NAMALWA (cell line): ENCODE measurements at regions not wholly inside any gene's neighbourhood (a gene's known extent, or its start where the extent isn't known, plus 50 kb on each side); places are given as distances from the start of the nearest gene placed in this dataset.

Experiments
- DNase-seq: peaks from one replicate; pipeline ENCODE4 v3.0.0-alpha.2; 2015; ENCODE audit warnings: low spot score

- no peak for DNase-seq
Measured at GRCh38 chr11:33557201-33557600, 143.4 kb downstream of the C11orf91 start.

- no peak for DNase-seq
Measured at GRCh38 chr11:33554219-33554618, 146.4 kb downstream of the C11orf91 start.

DNA sequence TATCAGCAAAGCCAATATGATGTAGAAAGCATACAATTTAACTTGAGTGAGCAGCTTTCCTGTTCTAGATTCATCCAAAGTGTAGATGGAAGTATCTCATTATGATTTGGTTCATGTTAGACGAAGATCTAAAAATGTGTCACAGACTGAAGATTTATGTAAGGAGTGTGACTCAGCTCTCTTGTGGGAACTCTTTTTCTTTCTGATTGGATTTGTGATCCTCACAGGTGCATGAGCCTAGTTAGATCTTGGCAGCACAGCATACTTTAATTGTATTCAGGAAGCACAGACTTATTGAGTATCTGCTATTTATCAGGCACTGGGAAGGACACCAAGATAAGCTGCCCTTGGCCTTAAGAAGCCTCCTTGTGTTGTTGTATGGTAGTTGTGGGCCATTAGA is 147.1 kb downstream of the C11orf91 start:
- DNase-seq, result no peak

GRCh38 chr11:33552756-33553155 is 147.9 kb downstream of the C11orf91 start:
- no peak for DNase-seq

- no peak for DNase-seq
Measured at GRCh38 chr11:33551051-33551450, 149.6 kb downstream of the C11orf91 start.

- no peak for DNase-seq
Measured at GRCh38 chr11:33549483-33549882, 151.1 kb downstream of the C11orf91 start.

- no peak for DNase-seq
Measured at GRCh38 chr11:33545931-33546330, 154.7 kb downstream of the C11orf91 start.

GRCh38 chr11:33544593-33545373 is 155.8 kb downstream of the C11orf91 start:
- DNase-seq, result no peak

- DNase-seq, result no peak
Measured at GRCh38 chr11:33543823-33544222, 156.8 kb downstream of the C11orf91 start.

DNA sequence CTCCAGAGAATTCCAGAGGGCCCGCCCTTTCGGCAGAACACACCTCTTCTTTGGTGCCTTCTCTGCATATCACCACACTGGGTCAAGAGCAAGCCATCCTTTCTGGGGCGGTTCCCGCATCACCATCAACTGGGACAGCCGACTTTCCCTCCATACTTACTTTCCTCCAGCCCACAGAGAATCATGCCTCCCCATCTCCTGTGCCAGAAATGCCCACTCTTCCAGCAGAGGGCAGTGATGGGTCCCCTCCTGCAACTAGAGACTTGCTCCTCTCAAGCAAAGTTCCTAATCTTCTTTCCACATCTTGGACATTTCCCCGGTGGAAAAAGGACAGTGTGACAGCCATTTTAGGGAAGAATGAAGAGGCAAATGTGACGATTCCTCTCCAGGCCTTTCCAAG is 157.7 kb downstream of the C11orf91 start:
- peak; percentile 56 for DNase-seq

DNA sequence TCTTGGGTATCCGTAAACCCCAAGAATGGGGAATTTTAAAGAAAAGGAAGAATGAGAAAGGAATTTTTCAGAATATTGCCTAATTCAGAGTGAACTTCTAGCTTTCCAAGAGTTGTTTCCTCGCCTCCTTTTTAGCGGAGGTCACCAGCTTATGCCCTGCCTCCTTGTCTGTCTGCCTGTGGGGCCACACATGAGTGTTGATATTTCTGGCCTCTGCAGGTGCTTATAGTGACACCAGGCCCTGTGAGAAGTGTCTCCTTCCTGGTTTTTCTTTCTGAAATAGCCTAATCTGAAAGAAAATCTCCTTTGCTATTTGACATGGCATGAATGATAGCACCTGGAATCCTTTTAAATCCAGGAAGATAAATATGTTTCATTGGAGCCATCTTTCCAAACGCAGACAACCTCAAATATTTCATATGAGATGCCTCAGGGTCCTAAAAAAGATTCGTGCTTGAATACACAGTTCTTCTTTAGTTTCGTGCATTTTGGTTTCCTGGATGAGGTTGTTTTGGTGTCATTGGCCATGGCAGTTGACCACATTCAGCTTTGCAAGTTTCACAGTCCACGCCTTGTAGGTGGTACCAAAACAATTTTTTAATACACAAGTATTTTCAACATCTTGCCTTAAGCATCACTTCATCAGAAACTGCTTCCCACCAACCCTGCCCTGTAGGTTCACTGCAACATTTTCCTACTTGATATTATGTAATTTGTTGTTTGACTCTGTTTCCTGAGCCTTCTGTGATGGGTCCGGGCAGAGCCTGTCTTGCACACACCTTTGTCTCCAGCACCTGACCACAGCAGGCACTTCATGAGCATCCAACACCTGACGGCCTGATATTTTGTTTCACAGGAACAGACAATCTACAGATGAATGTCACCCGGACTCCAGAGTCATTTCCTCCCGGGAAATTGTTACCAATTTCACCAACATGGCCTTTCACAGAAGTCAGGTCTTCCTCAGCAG is 159.4 kb downstream of the C11orf91 start:
- no peak for DNase-seq

GRCh38 chr11:33540427-33540826 is 160.2 kb downstream of the C11orf91 start:
- no peak for DNase-seq

DNA sequence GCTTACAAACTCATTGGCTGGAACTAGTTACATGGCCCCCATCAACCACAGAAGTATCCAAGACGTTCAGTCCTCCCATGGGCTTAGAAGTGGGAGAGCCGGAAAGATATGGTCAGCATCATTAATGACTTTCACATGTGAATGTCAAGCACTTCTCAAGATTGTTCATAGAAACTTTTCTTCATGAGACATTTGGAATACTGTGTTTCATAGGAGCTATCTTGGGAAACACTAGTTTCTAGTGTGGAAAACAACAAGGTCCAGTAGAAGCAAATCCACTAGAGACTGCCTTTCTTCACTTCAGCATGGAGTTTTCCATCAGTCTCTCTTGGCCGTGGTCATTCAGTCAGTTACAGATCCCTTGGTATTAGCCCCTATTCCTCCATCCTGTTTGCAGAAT is 160.9 kb downstream of the C11orf91 start:
- DNase-seq, result no peak

DNA sequence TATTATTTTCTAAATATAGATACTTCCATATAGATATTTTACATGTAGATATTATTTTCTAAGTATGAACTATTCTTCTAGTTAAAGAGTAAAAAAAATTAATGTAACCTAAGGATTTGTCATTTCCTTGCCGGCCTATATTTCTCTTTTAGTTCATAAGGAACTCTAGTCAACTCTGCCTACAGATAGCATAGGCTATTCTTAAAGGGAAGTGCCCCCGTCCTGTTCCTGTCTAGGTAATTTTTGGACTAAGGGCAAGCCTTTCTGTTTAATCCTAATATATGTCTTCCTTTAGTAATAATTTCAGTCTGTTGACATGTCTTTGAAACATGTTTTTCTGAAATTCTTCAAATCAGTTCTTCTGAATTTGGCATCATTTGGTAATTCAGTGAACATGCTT is 161.9 kb downstream of the C11orf91 start:
- no peak for DNase-seq

GRCh38 chr11:33536178-33536577 is 164.4 kb downstream of the C11orf91 start:
- no peak for DNase-seq

DNA sequence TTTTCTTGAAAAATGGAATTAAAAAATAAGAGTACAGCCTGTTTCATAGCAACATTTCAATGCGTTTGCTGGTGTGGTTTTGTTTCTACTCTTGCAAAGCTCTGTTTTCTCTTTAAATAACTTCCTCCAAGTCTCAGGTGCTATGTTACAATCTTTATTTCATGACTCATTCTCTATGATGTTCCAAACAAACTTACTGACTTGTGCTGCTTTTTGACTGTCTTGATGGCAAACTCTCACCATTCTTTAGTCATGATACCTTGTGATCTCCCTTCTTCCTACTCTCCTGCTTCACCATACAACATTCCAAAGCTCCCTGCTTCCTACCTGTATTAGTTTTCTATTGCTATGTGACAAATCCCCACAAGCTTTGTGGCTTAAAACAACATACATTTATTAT is 166.1 kb downstream of the C11orf91 start:
- DNase-seq, result no peak

DNA sequence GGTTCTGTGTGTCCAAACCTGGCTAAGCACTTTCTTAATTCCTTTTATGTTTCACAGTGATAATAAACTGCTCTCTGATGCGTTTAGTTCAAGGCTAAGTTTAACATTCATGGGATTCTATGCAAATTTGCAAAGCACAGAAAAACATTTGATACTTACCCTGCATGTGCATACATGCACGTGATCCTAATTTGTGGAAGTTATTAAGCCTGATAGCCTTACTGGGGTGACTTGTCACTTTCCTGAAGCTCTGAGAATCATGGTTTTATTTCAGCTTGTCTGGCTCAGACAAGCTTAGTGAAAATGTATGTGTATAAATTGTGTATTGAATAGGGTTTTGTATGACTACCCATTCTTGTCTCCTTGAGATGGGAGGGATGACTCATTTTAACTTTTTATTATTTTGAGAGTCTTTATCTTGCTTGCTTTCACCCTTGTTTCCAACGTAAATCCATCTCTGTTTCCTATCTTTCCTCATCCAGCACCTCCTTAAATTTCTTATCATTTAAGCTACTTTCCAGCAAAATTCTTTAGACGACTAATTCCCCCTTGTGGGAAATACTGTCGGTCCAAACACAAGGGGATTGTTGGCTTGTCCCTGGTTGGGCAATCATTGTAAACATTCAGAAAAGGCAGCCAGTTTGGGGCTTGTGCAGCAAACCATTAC is 167.1 kb downstream of the C11orf91 start:
- DNase-seq, result no peak

GRCh38 chr11:33532720-33533385 is 167.8 kb downstream of the C11orf91 start:
- no peak for DNase-seq

DNA sequence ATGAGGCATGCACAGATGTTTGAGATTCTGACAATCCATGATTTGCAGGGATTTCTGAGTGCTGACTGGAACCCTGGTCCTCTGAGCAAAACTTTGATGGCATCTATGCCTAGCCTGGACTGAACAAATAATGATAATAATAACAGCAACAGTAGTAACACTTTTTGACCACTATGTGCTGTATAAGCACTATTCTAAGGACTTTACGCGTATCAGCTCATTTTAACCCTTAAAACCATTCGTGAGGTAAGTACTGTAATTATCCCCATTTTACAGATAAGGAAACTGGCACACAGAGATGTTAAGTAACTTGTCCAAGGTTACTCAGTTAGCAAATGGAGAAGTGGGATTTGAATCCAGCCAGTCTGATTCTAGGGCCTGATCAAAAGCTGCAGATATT is 168.4 kb downstream of the C11orf91 start:
- no peak for DNase-seq

GRCh38 chr11:33531743-33532181 is 168.9 kb downstream of the C11orf91 start:
- DNase-seq, result no peak

GRCh38 chr11:33530815-33531214 is 169.8 kb downstream of the C11orf91 start:
- no peak for DNase-seq

DNA sequence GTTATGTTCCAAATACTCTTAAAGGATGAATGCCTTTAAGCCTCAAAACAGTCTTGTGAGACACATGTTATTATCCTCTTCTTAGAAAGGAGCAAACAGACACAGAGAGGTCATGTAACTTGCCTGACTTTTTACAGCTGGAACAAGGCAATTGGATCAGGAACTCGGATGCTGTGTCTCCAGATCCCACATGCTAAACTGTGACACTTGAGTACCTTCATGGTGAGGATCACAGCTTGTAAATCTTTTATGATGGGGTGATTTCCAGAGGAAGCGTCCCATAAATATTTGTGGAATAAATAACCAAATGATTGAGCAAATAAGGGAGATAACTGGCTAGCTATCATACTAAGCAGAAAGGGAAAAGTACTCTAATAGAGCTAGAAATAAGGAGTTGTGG is 171.2 kb downstream of the C11orf91 start:
- DNase-seq, result no peak
